ENCODE measurements at regions not wholly inside any gene's neighbourhood (a gene's known extent, or its start where the extent isn't known, plus 50 kb on each side); places are given as distances from the start of the nearest gene placed in this dataset.
A peak's percentile ranks its signal among the peaks of the same experiment; 100 is the strongest.

GRCh38 chr6:27630727-27631608, 158.1 kb upstream of the ZNF184 start (continued):
- no peak for TF ChIP-seq ZBTB10 (CRISPR knock-in tag; IDR thresholded peaks at IDR 0.05; ENCODE audit: borderline replicate concordance)
- TF ChIP-seq ZNF513 (CRISPR knock-in tag; conservative IDR thresholded peaks at IDR 0.05), result no peak
- peak; percentile 54; the same call in 1 of the 2 replicates for TF ChIP-seq ZNF484 (CRISPR knock-in tag; IDR thresholded peaks at IDR 0.05; ENCODE audit: borderline replicate concordance, low read depth)
- TF ChIP-seq MAF1 (CRISPR knock-in tag; IDR thresholded peaks at IDR 0.05; ENCODE audit: borderline replicate concordance), result peak; percentile 90; the same call in 1 of the 2 replicates
- TF ChIP-seq ZNF343 (CRISPR knock-in tag; IDR thresholded peaks at IDR 0.05), result peak; percentile 91
- TF ChIP-seq MED8 (CRISPR knock-in tag; IDR thresholded peaks at IDR 0.05; ENCODE audit: insufficient replicate concordance), result no peak
- TF ChIP-seq ZSCAN30 (CRISPR knock-in tag; IDR thresholded peaks at IDR 0.05), result 0 out of 2 replicates have a peak, but pooled peaks have one; percentile 86
- peak; percentile 88 for TF ChIP-seq TBX2 (CRISPR knock-in tag; IDR thresholded peaks at IDR 0.05; ENCODE audit: borderline replicate concordance)
- peak; percentile 84; the same call in 1 of the 2 replicates for TF ChIP-seq ZNF354B (CRISPR knock-in tag; IDR thresholded peaks at IDR 0.05)
- peak; percentile 94; the same call in 1 of the 2 replicates for TF ChIP-seq FOXC1 (CRISPR knock-in tag; IDR thresholded peaks at IDR 0.05; ENCODE audit: borderline replicate concordance)
- TF ChIP-seq SKIL (CRISPR knock-in tag; IDR thresholded peaks at IDR 0.05; ENCODE audit: borderline replicate concordance), result no peak; the same call in 1 of the 2 replicates
- no peak for TF ChIP-seq MAZ (IDR thresholded peaks at IDR 0.05; ENCODE audit: borderline replicate concordance, low read depth, low read length)
- peak; percentile 60; the same call in 1 of the 2 replicates for TF ChIP-seq MAZ (CRISPR knock-in tag; IDR thresholded peaks at IDR 0.05; ENCODE audit: low read depth)
- peak; percentile 91 for TF ChIP-seq ZSCAN31 (CRISPR knock-in tag; IDR thresholded peaks at IDR 0.05; ENCODE audit: low read depth)
- peak; percentile 68 for TF ChIP-seq GABPB1 (CRISPR knock-in tag; IDR thresholded peaks at IDR 0.05)
- TF ChIP-seq NFE2 (CRISPR knock-in tag; IDR thresholded peaks at IDR 0.05), result no peak
- TF ChIP-seq SP1 (IDR thresholded peaks at IDR 0.05), result no peak
- TF ChIP-seq SP1 (CRISPR knock-in tag; IDR thresholded peaks at IDR 0.05), result 0 out of 2 replicates have a peak, but pooled peaks have one; percentile 21
- no peak for TF ChIP-seq ZNF143 (CRISPR knock-in tag; IDR thresholded peaks at IDR 0.05)
- no peak for TF ChIP-seq ADNP (CRISPR knock-in tag; IDR thresholded peaks at IDR 0.05)
- TF ChIP-seq RBAK (CRISPR knock-in tag; IDR thresholded peaks at IDR 0.05), result 0 out of 2 replicates have a peak, but pooled peaks have one; percentile 49

Measured in HepG2 (cell line).